ENCODE measurements at regions not wholly inside any gene's neighbourhood (a gene's known extent, or its start where the extent isn't known, plus 50 kb on each side); places are given as distances from the start of the nearest gene placed in this dataset.

- no TSS peak for BruUV-seq (replicated peaks)
- H3K27me3 Mint-ChIP-seq (ENCODE audit: insufficient read depth, unreplicated experiment), result peaks cover 20% of the 10 kb centered on the region
Measured at GRCh38 chr4:24054910-24055309, 165.1 kb upstream of the PPARGC1A start.

GRCh38 chr4:24053934-24054333, 164.1 kb upstream of the PPARGC1A start:
- no peak for TF ChIP-seq CTCF (IDR thresholded peaks at IDR 0.05; ENCODE audit: insufficient read depth in 1 of 2, low read depth in 1 of 2, low read length in 1 of 2, severe bottlenecking in 1 of 2, unreplicated experiment in 1 of 2)
- H3K9me3 ChIP-seq, result no peaks in the 10 kb centered on the region
- Mint-ChIP-seq H3K27ac (ENCODE audit: unreplicated experiment) (no peak overlapping the region), H3K36me3 (ENCODE audit: insufficient read depth, unreplicated experiment) (no peaks in the 10 kb centered on the region), H3K4me3 (ENCODE audit: unreplicated experiment) (no peak overlapping the region), H3K4me1 (ENCODE audit: low read depth, unreplicated experiment) (no peaks in the 10 kb centered on the region), H3K27me3 (ENCODE audit: insufficient read depth, unreplicated experiment) (peaks cover 18% of the 10 kb centered on the region), H3K9me3 (ENCODE audit: unreplicated experiment) (no peaks in the 10 kb centered on the region)
- ChIA-PET CTCF (no interaction called here), POLR2A (no interaction called here)
- no peaks in the 10 kb centered on the region for H3K4me1 ChIP-seq
- no peak overlapping the region for H3K4me3 ChIP-seq (ENCODE audit: low read depth, low read length)
- BruUV-seq (replicated peaks), result no TSS peak
- intact Hi-C loops (cut with micrococcal nuclease; ENCODE audit: unreplicated experiment), result no loop called here
- H3K36me3 ChIP-seq (ENCODE audit: control insufficient read depth, insufficient read depth, low read length), result no peaks in the 10 kb centered on the region
- no peak for DNase-seq
- H3K27me3 ChIP-seq (replicated peaks; ENCODE audit: control insufficient read depth, insufficient read depth, low read length), result no peaks in the 10 kb centered on the region

More at GRCh38 chr4:24054910-24055309, 165.1 kb upstream of the PPARGC1A start:
- ChIA-PET CTCF (no interaction called here), POLR2A (no interaction called here)
- intact Hi-C loops (cut with micrococcal nuclease; ENCODE audit: unreplicated experiment), result no loop called here
- no peak for TF ChIP-seq CTCF (IDR thresholded peaks at IDR 0.05; ENCODE audit: insufficient read depth in 1 of 2, low read depth in 1 of 2, low read length in 1 of 2, severe bottlenecking in 1 of 2, unreplicated experiment in 1 of 2)
- H3K27me3 ChIP-seq (replicated peaks; ENCODE audit: control insufficient read depth, insufficient read depth, low read length), result no peaks in the 10 kb centered on the region
- no peaks in the 10 kb centered on the region for H3K4me1 Mint-ChIP-seq (ENCODE audit: low read depth, unreplicated experiment)
- no peaks in the 10 kb centered on the region for H3K36me3 ChIP-seq (ENCODE audit: control insufficient read depth, insufficient read depth, low read length)
- H3K4me3 Mint-ChIP-seq (ENCODE audit: unreplicated experiment), result no peak overlapping the region
- H3K36me3 Mint-ChIP-seq (ENCODE audit: insufficient read depth, unreplicated experiment), result no peaks in the 10 kb centered on the region
- no peaks in the 10 kb centered on the region for H3K9me3 ChIP-seq
- DNase-seq, result no peak
- H3K4me3 ChIP-seq (ENCODE audit: low read depth, low read length), result no peak overlapping the region
- no peak overlapping the region for H3K27ac Mint-ChIP-seq (ENCODE audit: unreplicated experiment)
- no peaks in the 10 kb centered on the region for H3K9me3 Mint-ChIP-seq (ENCODE audit: unreplicated experiment)
- no peaks in the 10 kb centered on the region for H3K4me1 ChIP-seq

GRCh38 chr4:24044610-24045589, 155.1 kb upstream of the PPARGC1A start:
- Histone ChIP-seq H3K9me3 (no peaks in the 10 kb centered on the region), H3K27me3 (replicated peaks; ENCODE audit: control insufficient read depth, insufficient read depth, low read length) (no peaks in the 10 kb centered on the region), H3K4me1 (no peaks in the 10 kb centered on the region), H3K4me3 (ENCODE audit: low read depth, low read length) (no peak overlapping the region), H3K36me3 (ENCODE audit: control insufficient read depth, insufficient read depth, low read length) (no peaks in the 10 kb centered on the region)
- TF ChIP-seq CTCF (IDR thresholded peaks at IDR 0.05; ENCODE audit: insufficient read depth in 1 of 2, low read depth in 1 of 2, low read length in 1 of 2, severe bottlenecking in 1 of 2, unreplicated experiment in 1 of 2), result no peak
- H3K4me1 Mint-ChIP-seq (ENCODE audit: low read depth, unreplicated experiment), result no peaks in the 10 kb centered on the region
- peaks cover 22% of the 10 kb centered on the region for H3K27me3 Mint-ChIP-seq (ENCODE audit: insufficient read depth, unreplicated experiment)
- no TSS peak for BruUV-seq (replicated peaks)
- POLR2A ChIA-PET, result no interaction called here
- no peak for DNase-seq
- CTCF ChIA-PET, result no interaction called here
- no peak overlapping the region for H3K4me3 Mint-ChIP-seq (ENCODE audit: unreplicated experiment)
- no peaks in the 10 kb centered on the region for H3K36me3 Mint-ChIP-seq (ENCODE audit: insufficient read depth, unreplicated experiment)
- H3K27ac Mint-ChIP-seq (ENCODE audit: unreplicated experiment), result no peak overlapping the region
- intact Hi-C loops (cut with micrococcal nuclease; ENCODE audit: unreplicated experiment), result no loop called here
- no peaks in the 10 kb centered on the region for H3K9me3 Mint-ChIP-seq (ENCODE audit: unreplicated experiment)
